ENCODE measurements at regions not wholly inside any gene's neighbourhood (a gene's known extent, or its start where the extent isn't known, plus 50 kb on each side); places are given as distances from the start of the nearest gene placed in this dataset.

DNA sequence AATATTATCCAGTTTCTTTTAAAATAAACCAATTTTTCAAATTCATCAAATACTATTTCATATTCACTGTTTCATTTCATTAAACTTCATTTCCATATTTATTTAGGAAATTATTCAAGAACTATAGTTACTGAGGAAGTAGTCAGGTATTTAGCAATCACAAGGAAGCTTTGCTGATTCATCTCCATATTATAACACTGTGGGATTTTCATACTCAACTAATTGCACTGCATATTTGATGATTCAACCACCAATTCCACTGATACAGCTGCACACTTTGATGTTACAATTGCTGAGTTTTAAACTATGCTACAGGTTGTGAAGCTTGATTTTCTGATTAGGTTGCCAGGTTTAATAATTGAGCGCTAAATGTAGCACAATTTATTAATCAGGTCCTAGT, 556.8 kb upstream of the SLITRK1 start:
- Histone ChIP-seq H3K27ac (ENCODE audit: low read depth in 1 of 2, low read length in 1 of 2) (no peak overlapping the region), H3K9me3 (ENCODE audit: control insufficient read depth in 2 of 2, insufficient read depth in 1 of 2, low read length in 1 of 2) (no peaks in the 10 kb centered on the region), H3K4me3 (ENCODE audit: low read length in 2 of 2) (no peak overlapping the region), H3K4me1 (ENCODE audit: control insufficient read depth in 2 of 2, insufficient read depth in 2 of 2, low read length in 2 of 2) (no peaks in the 10 kb centered on the region), H3K36me3 (ENCODE audit: control insufficient read depth in 2 of 2, insufficient read depth in 2 of 2, low read length in 1 of 2) (no peaks in the 10 kb centered on the region), H3K27me3 (ENCODE audit: control insufficient read depth in 2 of 2, insufficient read depth in 1 of 2, low read length in 1 of 2) (no peaks in the 10 kb centered on the region)
- 100% methylated on average over 1 of the region's 1 CpG for WGBS
- DNase-seq (ENCODE audit: low read depth in 6 of 9, low spot score in 9 of 9): no peak

DNA sequence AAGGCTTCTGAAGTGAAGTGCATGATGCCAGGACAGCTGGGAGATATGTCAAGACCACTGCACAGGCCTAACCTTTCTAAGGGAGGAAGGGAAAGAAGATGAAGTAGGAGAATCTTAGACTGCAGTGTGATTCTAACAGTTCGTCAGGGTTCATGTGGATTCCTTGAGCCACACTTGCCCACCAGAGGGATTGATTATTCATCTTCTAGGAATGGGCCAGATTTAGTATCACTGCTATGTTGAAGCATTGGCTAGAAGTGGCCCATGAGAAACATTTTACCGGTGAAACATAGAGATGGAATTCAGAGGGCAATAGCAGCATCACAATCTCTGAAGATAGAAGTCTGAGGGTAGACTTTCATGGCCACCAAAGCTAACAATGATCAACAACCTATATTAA, 550.8 kb upstream of the SLITRK1 start:
- Histone ChIP-seq H3K4me1 (ENCODE audit: control insufficient read depth in 2 of 2, insufficient read depth in 2 of 2, low read length in 2 of 2) (no peaks in the 10 kb centered on the region), H3K27ac (ENCODE audit: low read depth in 1 of 2, low read length in 1 of 2) (no peak overlapping the region), H3K27me3 (ENCODE audit: control insufficient read depth in 2 of 2, insufficient read depth in 1 of 2, low read length in 1 of 2) (no peaks in the 10 kb centered on the region), H3K36me3 (ENCODE audit: control insufficient read depth in 2 of 2, insufficient read depth in 2 of 2, low read length in 1 of 2) (no peaks in the 10 kb centered on the region), H3K4me3 (ENCODE audit: low read length in 2 of 2) (no peak overlapping the region), H3K9me3 (ENCODE audit: control insufficient read depth in 2 of 2, insufficient read depth in 1 of 2, low read length in 1 of 2) (no peaks in the 10 kb centered on the region)
- DNase-seq (ENCODE audit: low read depth in 6 of 9, low spot score in 9 of 9): no peak
- WGBS: 95% methylated on average over 2 of the region's 2 CpGs

DNA sequence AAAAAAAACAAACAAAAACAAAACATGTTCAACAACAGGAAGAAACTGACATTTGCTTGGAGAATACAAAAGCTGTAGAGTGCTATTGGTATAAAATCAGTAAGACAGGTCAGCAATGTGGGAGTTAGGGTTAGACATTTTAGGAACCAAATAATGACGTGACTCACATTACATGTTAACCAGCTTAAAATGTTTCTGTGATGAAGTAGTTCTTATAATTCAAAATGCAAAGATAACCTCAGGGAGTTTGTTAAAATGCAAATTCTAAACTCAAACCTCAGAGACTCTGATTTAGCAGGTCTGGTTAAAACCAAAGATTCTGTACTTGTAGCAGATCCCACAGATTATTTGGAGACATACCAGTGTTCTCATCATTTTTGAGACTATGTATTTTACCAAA, 549.4 kb upstream of the SLITRK1 start:
- 93% methylated on average over 1 of the region's 1 CpG for WGBS
- DNase-seq (ENCODE audit: low read depth in 6 of 9, low spot score in 9 of 9): no peak

DNA sequence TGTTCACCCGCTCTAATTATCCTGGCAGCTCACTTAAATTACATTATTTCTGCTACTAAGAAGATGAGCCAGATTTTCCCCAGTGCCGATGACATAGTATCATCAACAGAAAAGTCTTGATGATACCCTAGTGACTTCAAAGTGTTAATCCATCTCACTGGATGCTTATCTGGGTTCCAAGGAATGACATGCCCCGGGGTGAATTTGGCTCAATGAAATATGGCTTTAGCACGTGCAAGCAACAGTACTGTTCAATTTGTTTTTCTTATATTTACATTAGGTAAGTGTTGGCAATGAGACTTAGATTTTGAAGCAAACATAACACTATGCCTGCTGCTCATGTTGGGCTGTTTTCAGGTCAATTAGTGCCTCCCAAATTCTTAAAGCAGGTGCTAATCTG, 548.2 kb upstream of the SLITRK1 start:
- no peak for DNase-seq (ENCODE audit: low read depth in 6 of 9, low spot score in 9 of 9)
- Histone ChIP-seq H3K27me3 (ENCODE audit: control insufficient read depth in 2 of 2, insufficient read depth in 1 of 2, low read length in 1 of 2) (no peaks in the 10 kb centered on the region), H3K36me3 (ENCODE audit: control insufficient read depth in 2 of 2, insufficient read depth in 2 of 2, low read length in 1 of 2) (no peaks in the 10 kb centered on the region), H3K4me1 (ENCODE audit: control insufficient read depth in 2 of 2, insufficient read depth in 2 of 2, low read length in 2 of 2) (no peaks in the 10 kb centered on the region), H3K4me3 (ENCODE audit: low read length in 2 of 2) (no peak overlapping the region), H3K27ac (ENCODE audit: low read depth in 1 of 2, low read length in 1 of 2) (no peak overlapping the region), H3K9me3 (ENCODE audit: control insufficient read depth in 2 of 2, insufficient read depth in 1 of 2, low read length in 1 of 2) (no peaks in the 10 kb centered on the region)
- WGBS: 91% methylated on average over 4 of the region's 4 CpGs

More for the DNA sequence above, 549.4 kb upstream of the SLITRK1 start:
- no peaks in the 10 kb centered on the region for H3K9me3 ChIP-seq (ENCODE audit: control insufficient read depth in 2 of 2, insufficient read depth in 1 of 2, low read length in 1 of 2)
- H3K4me1 ChIP-seq (ENCODE audit: control insufficient read depth in 2 of 2, insufficient read depth in 2 of 2, low read length in 2 of 2): no peaks in the 10 kb centered on the region
- no peak overlapping the region for H3K4me3 ChIP-seq (ENCODE audit: low read length in 2 of 2)
- H3K36me3 ChIP-seq (ENCODE audit: control insufficient read depth in 2 of 2, insufficient read depth in 2 of 2, low read length in 1 of 2): no peaks in the 10 kb centered on the region
- H3K27ac ChIP-seq (ENCODE audit: low read depth in 1 of 2, low read length in 1 of 2): no peak overlapping the region
- no peaks in the 10 kb centered on the region for H3K27me3 ChIP-seq (ENCODE audit: control insufficient read depth in 2 of 2, insufficient read depth in 1 of 2, low read length in 1 of 2)

DNA sequence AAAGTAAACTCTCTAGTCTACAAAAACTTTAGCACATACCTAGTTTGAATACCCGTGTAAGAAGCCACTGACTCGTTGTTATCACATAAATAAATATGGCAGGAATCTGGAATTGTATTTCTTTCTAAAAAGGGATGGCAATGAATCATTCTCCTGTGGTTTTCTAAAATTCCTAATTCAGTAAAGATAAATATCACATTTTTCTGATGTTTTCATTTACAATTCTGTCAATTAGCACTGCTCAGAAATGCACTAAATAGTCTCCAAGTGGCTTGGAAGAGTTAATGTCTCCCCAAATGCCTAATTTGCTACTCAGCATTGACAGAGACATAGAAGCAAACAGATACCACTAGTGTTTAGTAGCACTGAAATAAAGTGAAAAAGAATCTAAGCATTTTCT, 547.7 kb upstream of the SLITRK1 start:
- Histone ChIP-seq H3K4me3 (ENCODE audit: low read length in 2 of 2) (no peak overlapping the region), H3K36me3 (ENCODE audit: control insufficient read depth in 2 of 2, insufficient read depth in 2 of 2, low read length in 1 of 2) (no peaks in the 10 kb centered on the region), H3K27me3 (ENCODE audit: control insufficient read depth in 2 of 2, insufficient read depth in 1 of 2, low read length in 1 of 2) (no peaks in the 10 kb centered on the region), H3K27ac (ENCODE audit: low read depth in 1 of 2, low read length in 1 of 2) (no peak overlapping the region), H3K4me1 (ENCODE audit: control insufficient read depth in 2 of 2, insufficient read depth in 2 of 2, low read length in 2 of 2) (no peaks in the 10 kb centered on the region), H3K9me3 (ENCODE audit: control insufficient read depth in 2 of 2, insufficient read depth in 1 of 2, low read length in 1 of 2) (no peaks in the 10 kb centered on the region)
- no peak for DNase-seq (ENCODE audit: low read depth in 6 of 9, low spot score in 9 of 9)
- 85% methylated on average over 2 of the region's 2 CpGs for WGBS

DNA sequence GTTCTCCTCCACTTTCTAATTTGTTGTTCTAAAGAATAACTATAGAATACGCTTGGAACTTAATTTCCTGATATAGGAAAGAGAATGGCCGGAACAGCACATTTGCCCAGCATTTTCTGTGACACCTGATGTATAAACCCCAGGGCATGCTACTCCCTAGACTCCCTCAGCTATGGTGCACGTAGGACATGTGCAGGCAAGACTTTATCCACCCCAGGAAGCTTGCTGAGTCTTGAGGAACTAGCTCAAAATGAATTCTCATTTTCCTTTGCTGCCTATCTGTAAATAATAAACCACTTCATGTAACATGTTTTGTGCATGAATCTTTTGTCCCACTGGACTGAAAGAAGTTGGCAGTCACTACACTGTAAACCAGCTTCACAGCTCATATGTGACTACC, 535.8 kb upstream of the SLITRK1 start:
- no peak for DNase-seq (ENCODE audit: low read depth in 6 of 9, low spot score in 9 of 9)
- Histone ChIP-seq H3K4me1 (ENCODE audit: control insufficient read depth in 2 of 2, insufficient read depth in 2 of 2, low read length in 2 of 2) (no peaks in the 10 kb centered on the region), H3K27ac (ENCODE audit: low read depth in 1 of 2, low read length in 1 of 2) (no peak overlapping the region), H3K4me3 (ENCODE audit: low read length in 2 of 2) (no peak overlapping the region), H3K36me3 (ENCODE audit: control insufficient read depth in 2 of 2, insufficient read depth in 2 of 2, low read length in 1 of 2) (no peaks in the 10 kb centered on the region), H3K27me3 (ENCODE audit: control insufficient read depth in 2 of 2, insufficient read depth in 1 of 2, low read length in 1 of 2) (no peaks in the 10 kb centered on the region), H3K9me3 (ENCODE audit: control insufficient read depth in 2 of 2, insufficient read depth in 1 of 2, low read length in 1 of 2) (no peaks in the 10 kb centered on the region)
- WGBS: 73% methylated on average over 3 of the region's 3 CpGs

DNA sequence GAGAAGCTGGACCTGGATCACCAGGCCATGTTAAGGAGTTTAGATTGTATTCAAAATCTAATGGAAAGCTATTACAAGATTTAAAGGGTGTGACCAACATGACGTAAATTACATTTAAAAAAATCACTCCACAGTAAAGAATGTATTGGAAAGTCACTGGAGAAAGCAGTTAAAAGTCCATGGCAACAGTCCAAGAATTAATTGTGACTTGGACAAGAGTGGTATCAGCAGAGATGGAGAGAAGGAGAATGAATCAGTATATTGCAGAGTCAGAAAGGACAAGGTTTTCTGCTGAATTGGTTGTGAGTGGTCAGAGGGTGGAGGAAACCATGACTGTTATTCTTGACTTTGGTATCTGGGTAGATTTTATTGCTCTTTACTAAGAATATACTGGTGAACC, 535.1 kb upstream of the SLITRK1 start:
- H3K4me3 ChIP-seq (ENCODE audit: low read length in 2 of 2): no peak overlapping the region
- no peak overlapping the region for H3K27ac ChIP-seq (ENCODE audit: low read depth in 1 of 2, low read length in 1 of 2)
- 96% methylated on average over 1 of the region's 1 CpG for WGBS
- DNase-seq (ENCODE audit: low read depth in 6 of 9, low spot score in 9 of 9): no peak
- no peaks in the 10 kb centered on the region for H3K36me3 ChIP-seq (ENCODE audit: control insufficient read depth in 2 of 2, insufficient read depth in 2 of 2, low read length in 1 of 2)
- H3K4me1 ChIP-seq (ENCODE audit: control insufficient read depth in 2 of 2, insufficient read depth in 2 of 2, low read length in 2 of 2): no peaks in the 10 kb centered on the region
- no peaks in the 10 kb centered on the region for H3K9me3 ChIP-seq (ENCODE audit: control insufficient read depth in 2 of 2, insufficient read depth in 1 of 2, low read length in 1 of 2)
- H3K27me3 ChIP-seq (ENCODE audit: control insufficient read depth in 2 of 2, insufficient read depth in 1 of 2, low read length in 1 of 2): no peaks in the 10 kb centered on the region

DNA sequence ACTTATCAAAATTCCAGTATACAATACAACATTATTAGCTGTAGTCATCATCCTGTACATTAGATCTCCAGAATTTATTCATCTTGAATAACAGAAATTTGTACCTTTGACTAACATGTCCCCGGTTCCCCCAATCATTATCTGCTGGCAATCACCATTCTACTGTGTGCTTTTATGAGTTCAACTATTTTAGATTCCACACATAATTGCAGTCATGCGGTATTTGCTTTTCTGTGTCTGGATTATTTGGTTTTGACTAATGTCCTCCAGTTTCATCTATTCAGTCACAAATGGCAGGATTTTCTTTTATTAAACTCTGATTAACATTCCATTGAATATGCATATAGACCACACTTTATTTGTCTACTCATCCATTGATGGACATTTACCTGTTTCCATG, 530.7 kb upstream of the SLITRK1 start:
- Histone ChIP-seq H3K27ac (ENCODE audit: low read depth in 1 of 2, low read length in 1 of 2) (no peak overlapping the region), H3K4me3 (ENCODE audit: low read length in 2 of 2) (no peak overlapping the region), H3K27me3 (ENCODE audit: control insufficient read depth in 2 of 2, insufficient read depth in 1 of 2, low read length in 1 of 2) (no peaks in the 10 kb centered on the region), H3K4me1 (ENCODE audit: control insufficient read depth in 2 of 2, insufficient read depth in 2 of 2, low read length in 2 of 2) (no peaks in the 10 kb centered on the region), H3K36me3 (ENCODE audit: control insufficient read depth in 2 of 2, insufficient read depth in 2 of 2, low read length in 1 of 2) (no peaks in the 10 kb centered on the region), H3K9me3 (ENCODE audit: control insufficient read depth in 2 of 2, insufficient read depth in 1 of 2, low read length in 1 of 2) (no peaks in the 10 kb centered on the region)
- 97% methylated on average over 2 of the region's 2 CpGs for WGBS
- no peak for DNase-seq (ENCODE audit: low read depth in 6 of 9, low spot score in 9 of 9)

DNA sequence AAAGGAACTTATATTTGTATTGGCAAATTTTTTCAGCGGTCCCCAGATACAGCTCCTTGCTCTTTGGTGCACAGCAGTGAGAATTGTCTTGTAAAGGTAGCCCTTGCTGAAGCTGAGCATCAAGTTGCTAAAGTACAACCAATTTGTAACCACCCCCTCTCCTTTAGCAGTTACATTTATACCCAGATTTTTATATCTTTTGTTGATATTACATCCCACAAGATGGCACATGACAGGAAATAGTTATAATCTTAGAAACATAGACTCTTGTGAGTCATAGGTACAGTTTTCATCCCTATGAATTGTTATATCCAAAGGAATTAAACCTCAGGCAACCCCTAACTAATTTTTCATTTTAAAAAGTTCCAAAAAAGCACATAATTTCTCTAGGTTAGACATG, 523.0 kb upstream of the SLITRK1 start:
- H3K27ac ChIP-seq (ENCODE audit: low read depth in 1 of 2, low read length in 1 of 2): no peak overlapping the region

DNA sequence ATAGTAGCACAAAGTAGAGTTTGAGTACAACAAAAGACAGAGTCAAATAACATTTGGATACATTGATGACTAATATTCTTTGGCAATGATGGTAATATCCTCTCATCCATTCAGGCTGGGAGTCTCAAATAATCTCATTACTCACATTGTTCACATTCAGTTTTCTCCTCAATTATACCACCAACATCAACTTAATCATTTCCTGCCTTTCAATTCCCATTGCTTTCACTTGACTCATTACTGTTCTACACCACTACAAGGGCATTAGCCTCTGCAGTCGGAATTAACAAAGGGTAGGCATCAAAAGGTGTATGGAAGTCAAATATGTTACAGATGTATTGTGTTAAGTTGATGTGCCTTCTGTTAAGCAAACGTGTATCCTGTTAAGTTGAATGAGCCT, 518.4 kb upstream of the SLITRK1 start:
- H3K27ac ChIP-seq (ENCODE audit: low read depth in 1 of 2, low read length in 1 of 2): no peak overlapping the region
- peaks cover 1 to 15% of the 10 kb centered on the region in 2 donors for H3K9me3 ChIP-seq (ENCODE audit: control insufficient read depth in 2 of 2, insufficient read depth in 1 of 2, low read length in 1 of 2)
- H3K4me3 ChIP-seq (ENCODE audit: low read length in 2 of 2): no peak overlapping the region
- no peaks in the 10 kb centered on the region for H3K36me3 ChIP-seq (ENCODE audit: control insufficient read depth in 2 of 2, insufficient read depth in 2 of 2, low read length in 1 of 2)
- H3K4me1 ChIP-seq (ENCODE audit: control insufficient read depth in 2 of 2, insufficient read depth in 2 of 2, low read length in 2 of 2): no peaks in the 10 kb centered on the region
- DNase-seq (ENCODE audit: low read depth in 6 of 9, low spot score in 9 of 9): no peak
- H3K27me3 ChIP-seq (ENCODE audit: control insufficient read depth in 2 of 2, insufficient read depth in 1 of 2, low read length in 1 of 2): no peaks in the 10 kb centered on the region
- WGBS: 92% methylated on average over 2 of the region's 2 CpGs

More for the DNA sequence above, 523.0 kb upstream of the SLITRK1 start:
- H3K36me3 ChIP-seq (ENCODE audit: control insufficient read depth in 2 of 2, insufficient read depth in 2 of 2, low read length in 1 of 2): no peaks in the 10 kb centered on the region
- no peaks in the 10 kb centered on the region for H3K9me3 ChIP-seq (ENCODE audit: control insufficient read depth in 2 of 2, insufficient read depth in 1 of 2, low read length in 1 of 2)
- no peaks in the 10 kb centered on the region for H3K27me3 ChIP-seq (ENCODE audit: control insufficient read depth in 2 of 2, insufficient read depth in 1 of 2, low read length in 1 of 2)
- no peak overlapping the region for H3K4me3 ChIP-seq (ENCODE audit: low read length in 2 of 2)
- H3K4me1 ChIP-seq (ENCODE audit: control insufficient read depth in 2 of 2, insufficient read depth in 2 of 2, low read length in 2 of 2): no peaks in the 10 kb centered on the region
- DNase-seq (ENCODE audit: low read depth in 6 of 9, low spot score in 9 of 9): no peak
- WGBS: 88% methylated on average over 1 of the region's 1 CpG
